ENCODE measurements at regions not wholly inside any gene's neighbourhood (a gene's known extent, or its start where the extent isn't known, plus 50 kb on each side); places are given as distances from the start of the nearest gene placed in this dataset.

DNA sequence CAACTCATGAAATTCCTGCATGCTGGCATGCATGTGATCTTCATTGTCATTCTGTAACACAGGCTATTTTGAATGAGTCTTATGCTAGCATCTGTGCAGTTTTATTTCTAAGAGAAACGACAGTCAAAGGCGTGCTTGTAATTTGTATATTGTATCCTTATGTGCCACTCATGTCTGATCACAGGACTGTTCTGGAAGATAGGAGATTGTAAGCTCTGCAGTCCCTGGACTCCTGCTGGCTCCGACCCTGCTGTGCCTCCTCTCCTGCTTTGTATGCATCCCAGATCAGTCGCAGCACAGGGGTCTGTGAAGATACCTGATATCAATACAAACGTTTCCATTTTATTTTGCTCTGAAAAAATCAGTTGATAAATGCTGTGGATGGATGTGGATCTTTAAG is 653.1 kb downstream of the LIG4 start:
- TF ChIP-seq TEAD1 (CRISPR knock-in tag; IDR thresholded peaks at IDR 0.05) (no peak), OVOL2 (CRISPR knock-in tag; IDR thresholded peaks at IDR 0.05; ENCODE audit: borderline replicate concordance) (no peak), CBFB (CRISPR knock-in tag; IDR thresholded peaks at IDR 0.05; ENCODE audit: low read depth) (no peak), NR2C2 (CRISPR knock-in tag; IDR thresholded peaks at IDR 0.05) (no peak), ZNF416 (CRISPR knock-in tag; IDR thresholded peaks at IDR 0.05) (no peak), SMAD3 (CRISPR knock-in tag; IDR thresholded peaks at IDR 0.05; ENCODE audit: borderline replicate concordance) (no peak), FOXK1 (CRISPR knock-in tag; IDR thresholded peaks at IDR 0.05) (no peak)
- TF ChIP-seq, protein P1, sequence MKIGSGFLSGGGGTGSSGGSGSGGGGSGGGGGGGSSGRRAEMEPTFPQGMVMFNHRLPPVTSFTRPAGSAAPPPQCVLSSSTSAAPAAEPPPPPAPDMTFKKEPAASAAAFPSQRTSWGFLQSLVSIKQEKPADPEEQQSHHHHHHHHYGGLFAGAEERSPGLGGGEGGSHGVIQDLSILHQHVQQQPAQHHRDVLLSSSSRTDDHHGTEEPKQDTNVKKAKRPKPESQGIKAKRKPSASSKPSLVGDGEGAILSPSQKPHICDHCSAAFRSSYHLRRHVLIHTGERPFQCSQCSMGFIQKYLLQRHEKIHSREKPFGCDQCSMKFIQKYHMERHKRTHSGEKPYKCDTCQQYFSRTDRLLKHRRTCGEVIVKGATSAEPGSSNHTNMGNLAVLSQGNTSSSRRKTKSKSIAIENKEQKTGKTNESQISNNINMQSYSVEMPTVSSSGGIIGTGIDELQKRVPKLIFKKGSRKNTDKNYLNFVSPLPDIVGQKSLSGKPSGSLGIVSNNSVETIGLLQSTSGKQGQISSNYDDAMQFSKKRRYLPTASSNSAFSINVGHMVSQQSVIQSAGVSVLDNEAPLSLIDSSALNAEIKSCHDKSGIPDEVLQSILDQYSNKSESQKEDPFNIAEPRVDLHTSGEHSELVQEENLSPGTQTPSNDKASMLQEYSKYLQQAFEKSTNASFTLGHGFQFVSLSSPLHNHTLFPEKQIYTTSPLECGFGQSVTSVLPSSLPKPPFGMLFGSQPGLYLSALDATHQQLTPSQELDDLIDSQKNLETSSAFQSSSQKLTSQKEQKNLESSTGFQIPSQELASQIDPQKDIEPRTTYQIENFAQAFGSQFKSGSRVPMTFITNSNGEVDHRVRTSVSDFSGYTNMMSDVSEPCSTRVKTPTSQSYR (CRISPR knock-in tag; IDR thresholded peaks at IDR 0.05), result no peak
- TF ChIP-seq, protein P2, sequence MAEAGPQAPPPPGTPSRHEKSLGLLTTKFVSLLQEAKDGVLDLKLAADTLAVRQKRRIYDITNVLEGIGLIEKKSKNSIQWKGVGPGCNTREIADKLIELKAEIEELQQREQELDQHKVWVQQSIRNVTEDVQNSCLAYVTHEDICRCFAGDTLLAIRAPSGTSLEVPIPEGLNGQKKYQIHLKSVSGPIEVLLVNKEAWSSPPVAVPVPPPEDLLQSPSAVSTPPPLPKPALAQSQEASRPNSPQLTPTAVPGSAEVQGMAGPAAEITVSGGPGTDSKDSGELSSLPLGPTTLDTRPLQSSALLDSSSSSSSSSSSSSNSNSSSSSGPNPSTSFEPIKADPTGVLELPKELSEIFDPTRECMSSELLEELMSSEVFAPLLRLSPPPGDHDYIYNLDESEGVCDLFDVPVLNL (CRISPR knock-in tag; IDR thresholded peaks at IDR 0.05; ENCODE audit: borderline replicate concordance, low read depth), result no peak
- TF ChIP-seq, protein P3, sequence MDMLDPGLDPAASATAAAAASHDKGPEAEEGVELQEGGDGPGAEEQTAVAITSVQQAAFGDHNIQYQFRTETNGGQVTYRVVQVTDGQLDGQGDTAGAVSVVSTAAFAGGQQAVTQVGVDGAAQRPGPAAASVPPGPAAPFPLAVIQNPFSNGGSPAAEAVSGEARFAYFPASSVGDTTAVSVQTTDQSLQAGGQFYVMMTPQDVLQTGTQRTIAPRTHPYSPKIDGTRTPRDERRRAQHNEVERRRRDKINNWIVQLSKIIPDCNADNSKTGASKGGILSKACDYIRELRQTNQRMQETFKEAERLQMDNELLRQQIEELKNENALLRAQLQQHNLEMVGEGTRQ (CRISPR knock-in tag; IDR thresholded peaks at IDR 0.05), result no peak
- TF ChIP-seq, protein P4, sequence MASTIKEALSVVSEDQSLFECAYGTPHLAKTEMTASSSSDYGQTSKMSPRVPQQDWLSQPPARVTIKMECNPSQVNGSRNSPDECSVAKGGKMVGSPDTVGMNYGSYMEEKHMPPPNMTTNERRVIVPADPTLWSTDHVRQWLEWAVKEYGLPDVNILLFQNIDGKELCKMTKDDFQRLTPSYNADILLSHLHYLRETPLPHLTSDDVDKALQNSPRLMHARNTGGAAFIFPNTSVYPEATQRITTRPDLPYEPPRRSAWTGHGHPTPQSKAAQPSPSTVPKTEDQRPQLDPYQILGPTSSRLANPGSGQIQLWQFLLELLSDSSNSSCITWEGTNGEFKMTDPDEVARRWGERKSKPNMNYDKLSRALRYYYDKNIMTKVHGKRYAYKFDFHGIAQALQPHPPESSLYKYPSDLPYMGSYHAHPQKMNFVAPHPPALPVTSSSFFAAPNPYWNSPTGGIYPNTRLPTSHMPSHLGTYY (CRISPR knock-in tag; IDR thresholded peaks at IDR 0.05), result no peak
- POLR2A ChIA-PET, result no interaction called here
- ATAC-seq, result peak; percentile 74
- no peaks in the 10 kb centered on the region for H3K36me3 Mint-ChIP-seq
- peaks cover 29% of the 10 kb centered on the region for H3K4me1 Mint-ChIP-seq
- DNase-seq (ENCODE audit: low spot score), result no peak
- H3K27me3 Mint-ChIP-seq (ENCODE audit: low read depth), result no peaks in the 10 kb centered on the region
- CTCF ChIA-PET, result no interaction called here
- no peak overlapping the region for H3K4me3 Mint-ChIP-seq
- H3K27ac Mint-ChIP-seq, result no peak overlapping the region
- H3K9me3 Mint-ChIP-seq, result no peaks in the 10 kb centered on the region

DNA sequence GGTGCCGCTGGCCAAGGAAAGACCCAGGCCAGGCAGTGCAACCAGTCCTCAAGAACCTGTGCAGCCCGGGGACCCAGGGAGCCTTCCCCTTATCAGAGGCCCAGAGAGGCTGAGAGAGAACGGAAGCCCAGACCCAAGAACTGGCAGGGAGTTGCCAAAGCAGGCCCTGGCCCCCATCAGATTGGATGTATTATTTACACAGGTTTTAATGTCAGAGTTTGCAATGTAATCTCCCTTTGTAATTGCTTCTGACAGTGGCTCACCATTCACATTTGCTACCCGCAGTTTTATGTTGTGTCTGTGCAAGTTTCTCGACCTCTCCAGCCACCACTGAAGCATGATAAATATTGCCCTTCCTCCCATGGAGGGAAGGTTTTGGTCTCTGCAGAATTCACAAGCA is 660.9 kb downstream of the LIG4 start:
- DNase-seq (ENCODE audit: low spot score) (no peak), ATAC-seq (peak; percentile 41)
- H3K4me1 Mint-ChIP-seq, result no peaks in the 10 kb centered on the region; the same call in 1 of the 2 replicates
- peak overlapping the region; percentile 36; the same call in 1 of the 2 replicates for H3K27ac Mint-ChIP-seq
- no peak overlapping the region for H3K4me3 Mint-ChIP-seq
- TF ChIP-seq GRHL2 (CRISPR knock-in tag; IDR thresholded peaks at IDR 0.05; ENCODE audit: insufficient replicate concordance, severe bottlenecking) (no peak), NFYB (CRISPR knock-in tag; conservative IDR thresholded peaks at IDR 0.05; ENCODE audit: low read depth) (no peak), ZNF219 (CRISPR knock-in tag; IDR thresholded peaks at IDR 0.05; ENCODE audit: borderline replicate concordance) (no peak), NFATC4 (CRISPR knock-in tag; IDR thresholded peaks at IDR 0.05) (no peak), MYBL2 (CRISPR knock-in tag; IDR thresholded peaks at IDR 0.05) (no peak)
- TF ChIP-seq, protein P5, sequence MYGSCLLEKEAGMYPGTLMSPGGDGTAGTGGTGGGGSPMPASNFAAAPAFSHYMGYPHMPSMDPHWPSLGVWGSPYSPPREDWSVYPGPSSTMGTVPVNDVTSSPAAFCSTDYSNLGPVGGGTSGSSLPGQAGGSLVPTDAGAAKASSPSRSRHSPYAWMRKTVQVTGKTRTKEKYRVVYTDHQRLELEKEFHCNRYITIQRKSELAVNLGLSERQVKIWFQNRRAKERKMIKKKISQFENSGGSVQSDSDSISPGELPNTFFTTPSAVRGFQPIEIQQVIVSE (CRISPR knock-in tag; IDR thresholded peaks at IDR 0.05; ENCODE audit: borderline replicate concordance), result no peak
- TF ChIP-seq, protein P6, sequence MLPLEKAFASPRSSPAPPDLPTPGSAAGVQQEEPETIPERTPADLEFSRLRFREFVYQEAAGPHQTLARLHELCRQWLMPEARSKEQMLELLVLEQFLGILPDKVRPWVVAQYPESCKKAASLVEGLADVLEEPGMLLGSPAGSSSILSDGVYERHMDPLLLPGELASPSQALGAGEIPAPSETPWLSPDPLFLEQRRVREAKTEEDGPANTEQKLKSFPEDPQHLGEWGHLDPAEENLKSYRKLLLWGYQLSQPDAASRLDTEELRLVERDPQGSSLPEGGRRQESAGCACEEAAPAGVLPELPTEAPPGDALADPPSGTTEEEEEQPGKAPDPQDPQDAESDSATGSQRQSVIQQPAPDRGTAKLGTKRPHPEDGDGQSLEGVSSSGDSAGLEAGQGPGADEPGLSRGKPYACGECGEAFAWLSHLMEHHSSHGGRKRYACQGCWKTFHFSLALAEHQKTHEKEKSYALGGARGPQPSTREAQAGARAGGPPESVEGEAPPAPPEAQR (CRISPR knock-in tag; IDR thresholded peaks at IDR 0.05), result no peak
- TF ChIP-seq, protein P4 (CRISPR knock-in tag; IDR thresholded peaks at IDR 0.05), result no peak
- TF ChIP-seq, protein P7, sequence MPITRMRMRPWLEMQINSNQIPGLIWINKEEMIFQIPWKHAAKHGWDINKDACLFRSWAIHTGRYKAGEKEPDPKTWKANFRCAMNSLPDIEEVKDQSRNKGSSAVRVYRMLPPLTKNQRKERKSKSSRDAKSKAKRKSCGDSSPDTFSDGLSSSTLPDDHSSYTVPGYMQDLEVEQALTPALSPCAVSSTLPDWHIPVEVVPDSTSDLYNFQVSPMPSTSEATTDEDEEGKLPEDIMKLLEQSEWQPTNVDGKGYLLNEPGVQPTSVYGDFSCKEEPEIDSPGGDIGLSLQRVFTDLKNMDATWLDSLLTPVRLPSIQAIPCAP (CRISPR knock-in tag; IDR thresholded peaks at IDR 0.05), result no peak
- TF ChIP-seq, protein P8, sequence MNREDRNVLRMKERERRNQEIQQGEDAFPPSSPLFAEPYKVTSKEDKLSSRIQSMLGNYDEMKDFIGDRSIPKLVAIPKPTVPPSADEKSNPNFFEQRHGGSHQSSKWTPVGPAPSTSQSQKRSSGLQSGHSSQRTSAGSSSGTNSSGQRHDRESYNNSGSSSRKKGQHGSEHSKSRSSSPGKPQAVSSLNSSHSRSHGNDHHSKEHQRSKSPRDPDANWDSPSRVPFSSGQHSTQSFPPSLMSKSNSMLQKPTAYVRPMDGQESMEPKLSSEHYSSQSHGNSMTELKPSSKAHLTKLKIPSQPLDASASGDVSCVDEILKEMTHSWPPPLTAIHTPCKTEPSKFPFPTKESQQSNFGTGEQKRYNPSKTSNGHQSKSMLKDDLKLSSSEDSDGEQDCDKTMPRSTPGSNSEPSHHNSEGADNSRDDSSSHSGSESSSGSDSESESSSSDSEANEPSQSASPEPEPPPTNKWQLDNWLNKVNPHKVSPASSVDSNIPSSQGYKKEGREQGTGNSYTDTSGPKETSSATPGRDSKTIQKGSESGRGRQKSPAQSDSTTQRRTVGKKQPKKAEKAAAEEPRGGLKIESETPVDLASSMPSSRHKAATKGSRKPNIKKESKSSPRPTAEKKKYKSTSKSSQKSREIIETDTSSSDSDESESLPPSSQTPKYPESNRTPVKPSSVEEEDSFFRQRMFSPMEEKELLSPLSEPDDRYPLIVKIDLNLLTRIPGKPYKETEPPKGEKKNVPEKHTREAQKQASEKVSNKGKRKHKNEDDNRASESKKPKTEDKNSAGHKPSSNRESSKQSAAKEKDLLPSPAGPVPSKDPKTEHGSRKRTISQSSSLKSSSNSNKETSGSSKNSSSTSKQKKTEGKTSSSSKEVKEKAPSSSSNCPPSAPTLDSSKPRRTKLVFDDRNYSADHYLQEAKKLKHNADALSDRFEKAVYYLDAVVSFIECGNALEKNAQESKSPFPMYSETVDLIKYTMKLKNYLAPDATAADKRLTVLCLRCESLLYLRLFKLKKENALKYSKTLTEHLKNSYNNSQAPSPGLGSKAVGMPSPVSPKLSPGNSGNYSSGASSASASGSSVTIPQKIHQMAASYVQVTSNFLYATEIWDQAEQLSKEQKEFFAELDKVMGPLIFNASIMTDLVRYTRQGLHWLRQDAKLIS (CRISPR knock-in tag; IDR thresholded peaks at IDR 0.05; ENCODE audit: borderline replicate concordance), result no peak
- POLR2A ChIA-PET, result no interaction called here
- CTCF ChIA-PET, result no interaction called here
- no peaks in the 10 kb centered on the region for H3K9me3 Mint-ChIP-seq
- no peaks in the 10 kb centered on the region for H3K36me3 Mint-ChIP-seq
- H3K27me3 Mint-ChIP-seq (ENCODE audit: low read depth), result no peaks in the 10 kb centered on the region
